LoVo (cell line): ENCODE measurements at regions not wholly inside any gene's neighbourhood (a gene's known extent, or its start where the extent isn't known, plus 50 kb on each side); places are given as distances from the start of the nearest gene placed in this dataset.

Source experiments
- DNase-seq: peaks from one replicate; pipeline ENCODE4 v3.0.0-alpha.2; 2016; ENCODE audit warnings: low spot score

- DNase-seq: no peak
These were observed 546.4 kb downstream of the OMA1 start for GRCh38 chr1:58000116-58000515.

- DNase-seq: no peak
These were observed 550.1 kb downstream of the OMA1 start for GRCh38 chr1:57996400-57996799.

- no peak for DNase-seq
These were observed 555.2 kb downstream of the OMA1 start for GRCh38 chr1:57991289-57991688.

GRCh38 chr1:57989877-57990276 is 556.6 kb downstream of the OMA1 start:
- no peak for DNase-seq

- no peak for DNase-seq
These were observed 559.0 kb downstream of the OMA1 start for GRCh38 chr1:57987523-57987922.

GRCh38 chr1:57986432-57986831 is 560.1 kb downstream of the OMA1 start:
- no peak for DNase-seq

- no peak for DNase-seq
These were observed 560.4 kb upstream of the DAB1 start for GRCh38 chr1:57984277-57984676.

- DNase-seq: no peak
These were observed 559.6 kb upstream of the DAB1 start for GRCh38 chr1:57983441-57983840.

GRCh38 chr1:57982852-57983251 is 559.0 kb upstream of the DAB1 start:
- no peak for DNase-seq

GRCh38 chr1:57976216-57976615 is 552.4 kb upstream of the DAB1 start:
- DNase-seq: no peak

- DNase-seq: no peak
These were observed 544.5 kb upstream of the DAB1 start for GRCh38 chr1:57968321-57968720.

- no peak for DNase-seq
These were observed 543.0 kb upstream of the DAB1 start for GRCh38 chr1:57966751-57967406.

- no peak for DNase-seq
These were observed 542.5 kb upstream of the DAB1 start for GRCh38 chr1:57966340-57966739.

GRCh38 chr1:57963581-57963980 is 539.7 kb upstream of the DAB1 start:
- no peak for DNase-seq

- DNase-seq: no peak
These were observed 535.8 kb upstream of the DAB1 start for GRCh38 chr1:57959531-57960241.

GRCh38 chr1:57957576-57957975 is 533.7 kb upstream of the DAB1 start:
- no peak for DNase-seq

GRCh38 chr1:57951390-57951789 is 527.5 kb upstream of the DAB1 start:
- no peak for DNase-seq

GRCh38 chr1:57949168-57949567 is 525.3 kb upstream of the DAB1 start:
- DNase-seq: no peak

- no peak for DNase-seq
These were observed 523.6 kb upstream of the DAB1 start for GRCh38 chr1:57947471-57947870.

GRCh38 chr1:57945045-57945444 is 521.2 kb upstream of the DAB1 start:
- DNase-seq: no peak

GRCh38 chr1:57943365-57943764 is 519.5 kb upstream of the DAB1 start:
- no peak for DNase-seq

GRCh38 chr1:57934745-57935144 is 510.9 kb upstream of the DAB1 start:
- no peak for DNase-seq

GRCh38 chr1:57927003-57927402 is 503.1 kb upstream of the DAB1 start:
- no peak for DNase-seq

- DNase-seq: no peak
These were observed 502.2 kb upstream of the DAB1 start for GRCh38 chr1:57926025-57926552.
